ENCODE measurements at regions not wholly inside any gene's neighbourhood (a gene's known extent, or its start where the extent isn't known, plus 50 kb on each side); places are given as distances from the start of the nearest gene placed in this dataset.

DNA sequence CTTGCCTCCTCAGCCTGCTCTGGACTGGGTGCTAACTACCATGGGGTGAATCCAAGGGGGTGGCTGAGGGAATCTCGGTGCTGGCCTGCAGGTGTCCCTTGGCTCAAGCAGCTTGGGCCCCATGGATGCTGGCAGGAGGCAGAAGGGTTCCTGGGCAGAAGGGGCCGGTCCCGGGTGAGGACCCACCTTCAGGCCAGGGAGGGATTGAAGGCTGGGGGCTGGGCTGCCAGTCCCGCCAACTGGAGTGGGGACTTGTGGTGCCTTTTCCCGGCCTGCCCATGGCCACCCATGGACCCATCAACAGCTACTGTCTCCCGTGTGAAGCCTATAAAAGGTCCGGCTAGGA lies 550.1 kb downstream of the SLC6A15 start:
- no peak for TF ChIP-seq POLR2A (IDR thresholded peaks at IDR 0.05)
- TF ChIP-seq EP300 (IDR thresholded peaks at IDR 0.05), result no peak
